ENCODE measurements at regions not wholly inside any gene's neighbourhood (a gene's known extent, or its start where the extent isn't known, plus 50 kb on each side); places are given as distances from the start of the nearest gene placed in this dataset.

DNA sequence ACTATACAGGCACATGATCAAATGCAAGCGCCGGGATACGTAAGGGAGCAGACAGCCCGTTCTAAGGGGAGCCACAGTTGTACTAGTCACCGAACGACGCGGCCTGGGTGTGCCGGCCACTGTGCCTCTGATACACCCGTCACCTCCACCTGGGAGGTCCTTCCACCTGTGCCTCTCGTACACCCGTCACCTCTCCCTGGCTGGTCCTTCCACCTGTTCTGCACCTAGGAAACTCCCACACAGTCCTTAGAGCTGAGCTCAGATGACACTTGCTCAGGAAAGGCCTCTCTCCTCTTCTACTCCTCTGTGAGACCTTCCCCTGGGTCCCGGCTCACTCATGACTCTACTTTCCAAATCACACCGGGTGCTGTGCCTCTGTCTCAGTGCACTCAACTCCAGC is 245.0 kb downstream of the TTLL2 start:
- H3K4me3 ChIP-seq (ENCODE audit: low read depth, low read length), result no peak overlapping the region
- in situ Hi-C loops (cut with HindIII; ENCODE audit: low sequenced_read_pairs), result no loop called here
- DNase-seq (ENCODE audit: low read depth, low spot score), result no peak
- TF ChIP-seq, protein P1, sequence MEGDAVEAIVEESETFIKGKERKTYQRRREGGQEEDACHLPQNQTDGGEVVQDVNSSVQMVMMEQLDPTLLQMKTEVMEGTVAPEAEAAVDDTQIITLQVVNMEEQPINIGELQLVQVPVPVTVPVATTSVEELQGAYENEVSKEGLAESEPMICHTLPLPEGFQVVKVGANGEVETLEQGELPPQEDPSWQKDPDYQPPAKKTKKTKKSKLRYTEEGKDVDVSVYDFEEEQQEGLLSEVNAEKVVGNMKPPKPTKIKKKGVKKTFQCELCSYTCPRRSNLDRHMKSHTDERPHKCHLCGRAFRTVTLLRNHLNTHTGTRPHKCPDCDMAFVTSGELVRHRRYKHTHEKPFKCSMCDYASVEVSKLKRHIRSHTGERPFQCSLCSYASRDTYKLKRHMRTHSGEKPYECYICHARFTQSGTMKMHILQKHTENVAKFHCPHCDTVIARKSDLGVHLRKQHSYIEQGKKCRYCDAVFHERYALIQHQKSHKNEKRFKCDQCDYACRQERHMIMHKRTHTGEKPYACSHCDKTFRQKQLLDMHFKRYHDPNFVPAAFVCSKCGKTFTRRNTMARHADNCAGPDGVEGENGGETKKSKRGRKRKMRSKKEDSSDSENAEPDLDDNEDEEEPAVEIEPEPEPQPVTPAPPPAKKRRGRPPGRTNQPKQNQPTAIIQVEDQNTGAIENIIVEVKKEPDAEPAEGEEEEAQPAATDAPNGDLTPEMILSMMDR (IDR thresholded peaks at IDR 0.05; ENCODE audit: low read depth, low read length), result no peak

DNA sequence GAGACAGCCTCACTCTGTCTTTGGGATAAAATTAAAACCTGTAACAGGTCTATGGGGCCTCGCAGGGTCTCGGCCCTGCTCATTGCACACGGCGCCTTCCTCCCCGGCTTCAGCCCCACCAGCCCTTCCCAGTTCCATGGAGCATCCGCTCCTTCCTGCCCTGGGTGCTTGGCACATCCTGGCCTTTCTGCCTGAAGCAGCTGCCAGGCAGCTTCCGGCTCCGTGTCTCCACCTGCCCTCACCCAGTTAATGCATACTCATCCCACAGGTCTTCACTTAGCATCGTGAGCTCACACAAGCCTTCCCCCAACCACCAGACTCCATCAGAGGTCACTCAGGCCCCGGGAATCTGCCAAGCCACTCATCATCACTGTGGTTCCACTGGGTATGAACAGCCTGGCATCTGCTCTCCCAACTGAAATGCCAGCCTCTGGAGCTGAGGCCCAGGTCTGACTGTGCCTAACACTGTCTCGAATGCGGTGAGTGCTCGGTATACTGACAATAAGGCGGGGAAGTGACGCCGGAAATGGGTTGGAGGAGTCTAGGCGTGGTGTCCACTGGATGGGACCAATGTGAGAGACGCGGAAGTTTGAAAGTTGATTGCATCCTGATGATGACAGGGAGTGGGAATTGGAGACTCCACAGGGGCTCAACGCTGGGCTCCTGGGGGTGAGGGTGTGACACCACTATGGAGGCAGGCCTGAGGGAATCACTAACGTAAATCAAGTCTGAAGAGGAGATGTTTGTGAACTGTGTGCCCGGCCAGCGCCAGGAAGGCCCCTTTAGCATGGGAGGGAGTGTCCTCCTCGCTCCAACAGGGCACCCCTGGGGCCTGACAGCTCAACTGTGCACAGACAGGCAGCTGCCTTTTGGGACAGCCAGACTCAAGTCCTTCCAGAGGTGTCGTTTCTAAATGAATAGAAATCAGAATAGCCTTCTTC is 245.8 kb downstream of the TTLL2 start:
- TF ChIP-seq, protein P1 (IDR thresholded peaks at IDR 0.05; ENCODE audit: low read depth, low read length), result no peak

DNA sequence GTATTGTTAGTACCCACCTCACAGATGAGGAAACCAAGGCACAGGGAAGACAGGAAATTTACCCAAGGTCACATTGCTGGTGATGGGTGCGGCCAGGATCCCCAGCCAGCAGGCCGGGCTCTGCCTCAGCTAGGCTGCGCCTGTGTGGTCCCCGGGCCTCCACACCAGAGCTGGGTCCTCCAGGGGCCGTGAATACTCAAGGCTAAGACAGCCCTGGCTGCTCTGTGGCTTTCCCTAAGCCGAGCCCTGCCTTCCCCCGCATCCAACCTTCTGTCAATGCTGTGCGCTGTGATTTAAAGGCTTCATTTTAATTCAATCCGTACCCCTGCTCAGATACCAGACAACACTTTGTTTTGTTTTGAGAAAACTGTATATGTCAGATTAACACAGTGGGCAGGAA is 246.7 kb downstream of the TTLL2 start:
- H3K4me3 ChIP-seq (ENCODE audit: low read depth, low read length), result no peak overlapping the region
- in situ Hi-C loops (cut with HindIII; ENCODE audit: low sequenced_read_pairs), result no loop called here

More for the DNA sequence above, 245.8 kb downstream of the TTLL2 start:
- no peak for DNase-seq (ENCODE audit: low read depth, low spot score)
- in situ Hi-C loops (cut with HindIII; ENCODE audit: low sequenced_read_pairs), result no loop called here
- H3K4me3 ChIP-seq (ENCODE audit: low read depth, low read length), result no peak overlapping the region

DNA sequence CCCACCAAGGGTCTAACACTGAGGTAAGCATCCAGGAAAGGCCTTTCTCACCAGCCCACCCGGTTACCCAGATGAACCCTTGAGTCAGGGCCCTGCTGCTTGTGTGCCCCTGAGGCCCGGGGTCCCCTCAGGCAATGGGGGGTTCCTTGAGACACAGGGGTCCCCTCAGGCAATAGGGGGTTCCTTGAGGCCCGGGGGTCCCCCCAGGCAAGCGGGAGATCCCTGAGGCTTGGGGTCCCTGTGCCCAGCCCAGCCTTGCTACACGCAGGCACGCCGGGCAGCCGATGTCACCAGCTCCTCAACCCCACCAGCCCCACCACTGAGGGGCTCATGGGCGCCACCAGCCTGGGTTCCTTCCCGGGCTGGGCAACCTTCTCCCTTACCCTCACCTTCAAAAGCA is 247.2 kb downstream of the TTLL2 start:
- TF ChIP-seq, protein P1 (IDR thresholded peaks at IDR 0.05; ENCODE audit: low read depth, low read length), result no peak
- H3K4me3 ChIP-seq (ENCODE audit: low read depth, low read length), result no peak overlapping the region
- no peak for DNase-seq (ENCODE audit: low read depth, low spot score)
- in situ Hi-C loops (cut with HindIII; ENCODE audit: low sequenced_read_pairs), result no loop called here

More for the DNA sequence above, 246.7 kb downstream of the TTLL2 start:
- TF ChIP-seq, protein P1 (IDR thresholded peaks at IDR 0.05; ENCODE audit: low read depth, low read length), result no peak
- DNase-seq (ENCODE audit: low read depth, low spot score), result no peak

DNA sequence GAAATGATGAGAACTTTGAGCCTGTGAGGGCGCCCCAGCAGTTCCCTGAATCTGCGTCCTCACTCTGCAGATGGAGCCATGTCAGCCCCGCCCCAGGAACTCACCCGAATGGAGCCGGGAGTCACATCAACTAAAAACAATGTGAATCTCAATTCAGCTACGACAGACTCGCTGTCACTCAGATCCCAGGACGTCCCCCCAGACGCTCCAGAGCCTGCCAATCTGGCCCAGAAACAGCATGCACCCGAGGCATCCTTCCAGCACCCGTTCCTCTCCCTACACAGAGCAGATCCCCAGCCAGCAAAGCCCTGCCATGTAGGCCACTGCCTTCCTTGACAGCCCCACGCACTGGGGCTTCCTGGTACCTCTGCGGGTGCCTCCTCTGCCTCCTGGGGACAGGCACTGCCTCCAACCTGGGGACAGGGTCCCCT is 248.0 kb downstream of the TTLL2 start:
- H3K4me3 ChIP-seq (ENCODE audit: low read depth, low read length), result no peak overlapping the region
- TF ChIP-seq, protein P1 (IDR thresholded peaks at IDR 0.05; ENCODE audit: low read depth, low read length), result no peak
- no peak for DNase-seq (ENCODE audit: low read depth, low spot score)
- in situ Hi-C loops (cut with HindIII; ENCODE audit: low sequenced_read_pairs), result no loop called here

DNA sequence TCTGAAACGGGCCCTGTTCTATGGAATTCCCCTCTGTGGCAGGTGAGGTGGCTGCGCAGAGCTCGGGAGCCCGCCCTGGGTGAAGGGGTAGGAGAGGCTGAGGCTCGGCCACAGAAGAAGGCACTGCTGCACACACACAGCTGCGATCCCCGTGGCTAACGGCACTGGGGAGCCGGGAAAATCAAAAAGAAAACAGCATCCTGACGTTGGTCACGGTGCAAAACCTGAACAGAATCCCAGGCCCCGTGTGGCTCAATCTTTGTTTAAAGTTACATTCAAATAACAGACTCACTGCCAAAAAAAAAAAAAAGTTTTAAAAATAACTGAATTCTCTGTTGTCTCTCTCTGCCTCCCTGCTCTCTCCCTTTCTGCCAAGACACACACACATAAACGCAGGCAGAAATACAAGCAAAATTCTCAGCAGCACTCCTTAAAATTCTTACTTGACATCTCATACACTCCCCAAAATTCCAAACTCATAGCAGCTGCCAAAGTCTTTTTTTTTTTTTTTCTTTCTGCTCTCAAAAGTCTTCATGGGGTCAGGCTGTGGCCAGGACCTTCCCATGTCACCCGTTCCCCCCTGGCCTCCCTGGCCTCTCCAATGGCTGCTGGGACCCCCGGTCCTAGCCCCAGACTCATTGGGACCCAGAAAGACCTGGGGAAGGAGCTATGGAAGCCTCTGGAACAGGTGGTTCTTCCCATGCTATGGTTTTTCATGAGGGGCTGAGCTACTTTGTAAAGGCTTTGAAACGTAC is 248.8 kb downstream of the TTLL2 start:
- TF ChIP-seq, protein P1 (IDR thresholded peaks at IDR 0.05; ENCODE audit: low read depth, low read length), result no peak
- no peak overlapping the region for H3K4me3 ChIP-seq (ENCODE audit: low read depth, low read length)
- peak; percentile 46 for DNase-seq (ENCODE audit: low read depth, low spot score)
- in situ Hi-C loops (cut with HindIII; ENCODE audit: low sequenced_read_pairs), result no loop called here
